Neural cell (in vitro differentiated cells): ENCODE measurements at regions not wholly inside any gene's neighbourhood (a gene's known extent, or its start where the extent isn't known, plus 50 kb on each side); places are given as distances from the start of the nearest gene placed in this dataset.

Experiments
- H2AFZ ChIP-seq: fragments of 200-600, 300-800 bp; sonication (generic), shearing (Covaris generic); 2 replicates; pipeline ENCODE4 v1.6.0; 2014; ENCODE audit warnings: low read depth, mild to moderate bottlenecking, antibody characterized with exemption, low read length, moderate library complexity
- H3F3A ChIP-seq: fragments of 200-600 bp; shearing (Covaris generic); 2 replicates; pipeline ENCODE4 v1.6.1; 2016; ENCODE audit warnings: mild to moderate bottlenecking, moderate library complexity, mixed read lengths, antibody characterized with exemption, low read length; ENCODE audit not compliant: insufficient read depth, poor library complexity, severe bottlenecking
- H3K27ac ChIP-seq: fragments of 200-600, 300-800 bp; sonication (generic), shearing (Covaris generic); 2 replicates; pipeline ENCODE4 v1.5.1; 2014; ENCODE audit warnings: mild to moderate bottlenecking, low read length, moderate library complexity
- H3K27me3 ChIP-seq: fragments of 300-800, 200-600 bp; sonication (generic), shearing (Covaris generic); 2 replicates; pipeline ENCODE4 v1.6.0; 2014; ENCODE audit warnings: mild to moderate bottlenecking, low read depth, low read length, moderate library complexity; ENCODE audit not compliant: insufficient read depth
- H3K36me3 ChIP-seq: fragments of 300-800, 200-600 bp; sonication (generic), shearing (Covaris generic); 2 replicates; pipeline ENCODE4 v1.5.1; 2014; ENCODE audit warnings: mild to moderate bottlenecking, antibody characterized with exemption, low read length, moderate library complexity; ENCODE audit not compliant: insufficient read depth
- H3K4me2 ChIP-seq: fragments of 300-800, 200-600 bp; sonication (generic), shearing (Covaris generic); 2 replicates; pipeline ENCODE4 v1.6.0; 2014; ENCODE audit warnings: mild to moderate bottlenecking, low read length
- H3K4me3 ChIP-seq: fragments of 300-800, 200-600 bp; sonication (generic), shearing (Covaris generic); 2 replicates; pipeline ENCODE4 v1.5.1; 2014; ENCODE audit warnings: mild to moderate bottlenecking, low read length, moderate library complexity
- H3K79me2 ChIP-seq: fragments of 200-600 bp; shearing (Covaris generic); replicated peaks from 2 replicates; pipeline ENCODE4 v1.6.0; 2014; ENCODE audit warnings: mild to moderate bottlenecking, low read length, moderate library complexity; ENCODE audit not compliant: insufficient read depth
- H3K9ac ChIP-seq: fragments of 300-800, 200-600 bp; sonication (generic), shearing (Covaris generic); 2 replicates; pipeline ENCODE4 v1.6.1; 2016; ENCODE audit warnings: mild to moderate bottlenecking, low read length, mixed read lengths
- H3K9me2 ChIP-seq: fragments of 200-600 bp; shearing (Covaris generic); 2 replicates; pipeline ENCODE4 v1.6.1; 2016; ENCODE audit warnings: mild to moderate bottlenecking, low read length, mixed read lengths; ENCODE audit not compliant: insufficient read depth
- H3K9me3 ChIP-seq: fragments of 200-600, 300-800 bp; sonication (generic), shearing (Covaris generic); 2 replicates; pipeline ENCODE4 v1.6.1; 2016; ENCODE audit warnings: mild to moderate bottlenecking, mixed run types, low read length, moderate library complexity, mixed read lengths
- H4K20me1 ChIP-seq: fragments of 200-600 bp; shearing (Covaris generic); 2 replicates; pipeline ENCODE4 v1.6.1; 2016; ENCODE audit warnings: mild to moderate bottlenecking, mixed run types; ENCODE audit not compliant: insufficient read depth
- CTCF ChIP-seq: fragments of 450-650 bp; IDR thresholded peaks from 2 replicates; pipeline ENCODE4 v1.5.1; 2014; ENCODE audit warnings: antibody characterized with exemption, mild to moderate bottlenecking, moderate library complexity; ENCODE audit not compliant: poor library complexity, severe bottlenecking
- EP300 ChIP-seq: fragments of 450-650 bp; conservative IDR thresholded peaks from 2 replicates; pipeline ENCODE4 v1.6.1; 2014; ENCODE audit warnings: antibody characterized with exemption, mild to moderate bottlenecking, moderate library complexity; ENCODE audit not compliant: poor library complexity, severe bottlenecking
- EZH2 ChIP-seq: fragments of 200-600, 300-800 bp; shearing (Covaris generic), sonication (generic); IDR thresholded peaks from 2 replicates; pipeline ENCODE4 v1.6.1; 2014; ENCODE audit warnings: antibody characterized with exemption, low read length, borderline replicate concordance, mild to moderate bottlenecking; ENCODE audit not compliant: insufficient read depth, poor library complexity, severe bottlenecking
- MXI1 ChIP-seq: fragments of 450-650 bp; conservative IDR thresholded peaks from 2 replicates; pipeline ENCODE4 v1.6.1; 2014; ENCODE audit warnings: antibody characterized with exemption, mild to moderate bottlenecking; ENCODE audit not compliant: poor library complexity, severe bottlenecking
- POLR2AphosphoS5 ChIP-seq: IDR thresholded peaks from 2 replicates; pipeline ENCODE4 v1.6.1; 2012
- RAD21 ChIP-seq: fragments of 450-650 bp; conservative IDR thresholded peaks from 2 replicates; pipeline ENCODE4 v1.6.1; 2014; ENCODE audit warnings: antibody characterized with exemption, mild to moderate bottlenecking, moderate library complexity
- REST ChIP-seq: IDR thresholded peaks from 2 replicates; pipeline ENCODE4 v1.6.1; 2012; ENCODE audit warnings: borderline replicate concordance
- SMC3 ChIP-seq: fragments of 450-650 bp; conservative IDR thresholded peaks from 2 replicates; pipeline ENCODE4 v1.6.1; 2014; ENCODE audit warnings: antibody characterized with exemption, mild to moderate bottlenecking, moderate library complexity; ENCODE audit not compliant: poor library complexity
- TAF1 ChIP-seq: IDR thresholded peaks from 2 replicates; pipeline ENCODE4 v1.6.1; 2012; ENCODE audit warnings: low read depth

GRCh38 chr11:23687991-23688390, 808.9 kb upstream of the LUZP2 start:
- Histone ChIP-seq H3K9me2 (no peaks in the 10 kb centered on the region), H3K27me3 (no peaks in the 10 kb centered on the region), H2AFZ (no peak overlapping the region), H3K9ac (no peak overlapping the region), H3K27ac (no peak overlapping the region), H3K79me2 (no peaks in the 10 kb centered on the region), H4K20me1 (no peaks in the 10 kb centered on the region), H3K9me3 (no peaks in the 10 kb centered on the region), H3K36me3 (no peaks in the 10 kb centered on the region), H3F3A (no peaks in the 10 kb centered on the region), H3K4me3 (no peak overlapping the region), H3K4me2 (no peak overlapping the region)
- TF ChIP-seq SMC3 (no peak), RAD21 (no peak), TAF1 (no peak), POLR2AphosphoS5 (no peak), EZH2 (no peak), EP300 (no peak), REST (no peak), CTCF (no peak), MXI1 (no peak)

- Histone ChIP-seq H3K27ac (no peak overlapping the region), H4K20me1 (no peaks in the 10 kb centered on the region), H2AFZ (no peak overlapping the region), H3F3A (no peaks in the 10 kb centered on the region), H3K27me3 (no peaks in the 10 kb centered on the region), H3K9ac (no peak overlapping the region), H3K4me3 (no peak overlapping the region), H3K79me2 (no peaks in the 10 kb centered on the region), H3K4me2 (no peak overlapping the region), H3K9me2 (no peaks in the 10 kb centered on the region), H3K36me3 (no peaks in the 10 kb centered on the region), H3K9me3 (no peaks in the 10 kb centered on the region)
- TF ChIP-seq SMC3 (no peak), EP300 (no peak), RAD21 (no peak), POLR2AphosphoS5 (no peak), MXI1 (no peak)
These were observed 808.4 kb upstream of the LUZP2 start for GRCh38 chr11:23688411-23688810.
